DMS 273 (cell line): ENCODE measurements at regions not wholly inside any gene's neighbourhood (a gene's known extent, or its start where the extent isn't known, plus 50 kb on each side); places are given as distances from the start of the nearest gene placed in this dataset.

Source experiments
- DNase-seq: peaks from one replicate; lab custom pipeline; 2025; ENCODE audit not compliant: unreplicated experiment; lab: John Stamatoyannopoulos, UW

GRCh38 chr17:77439189-77440018, 298.6 kb downstream of the SEC14L1 start:
- DNase-seq, result peak; percentile 85

- DNase-seq, result peak; percentile 79
These were observed 299.8 kb downstream of the SEC14L1 start for GRCh38 chr17:77440560-77440981.

- DNase-seq, result peak; percentile 59
These were observed 300.6 kb downstream of the SEC14L1 start for GRCh38 chr17:77441130-77441920.

GRCh38 chr17:77441940-77442339, 301.2 kb downstream of the SEC14L1 start:
- DNase-seq, result no peak

- DNase-seq, result no peak
These were observed 302.4 kb downstream of the SEC14L1 start for GRCh38 chr17:77442976-77443747.

GRCh38 chr17:77443748-77444260, 303.0 kb downstream of the SEC14L1 start:
- no peak for DNase-seq

GRCh38 chr17:77444628-77444983, 303.8 kb downstream of the SEC14L1 start:
- peak; percentile 81 for DNase-seq

GRCh38 chr17:77444984-77445759, 304.4 kb downstream of the SEC14L1 start:
- DNase-seq, result peak; percentile 84

GRCh38 chr17:77445760-77446532, 305.2 kb downstream of the SEC14L1 start:
- DNase-seq, result no peak

GRCh38 chr17:77446940-77447634, 306.3 kb downstream of the SEC14L1 start:
- no peak for DNase-seq

- no peak for DNase-seq
These were observed 308.7 kb downstream of the SEC14L1 start for GRCh38 chr17:77449373-77449907.

GRCh38 chr17:77449908-77450741, 309.4 kb downstream of the SEC14L1 start:
- DNase-seq, result peak; percentile 67

- DNase-seq, result no peak
These were observed 310.0 kb downstream of the SEC14L1 start for GRCh38 chr17:77450742-77451244.

GRCh38 chr17:77451245-77451893, 310.6 kb downstream of the SEC14L1 start:
- peak; percentile 79 for DNase-seq

- DNase-seq, result peak; percentile 89
These were observed 311.4 kb downstream of the SEC14L1 start for GRCh38 chr17:77451894-77452852.

GRCh38 chr17:77453613-77454241, 313.0 kb downstream of the SEC14L1 start:
- no peak for DNase-seq
